NCI-H2029 treated with DMSO at 0.1 percent for 48 hours (cell line): ENCODE measurements at regions not wholly inside any gene's neighbourhood (a gene's known extent, or its start where the extent isn't known, plus 50 kb on each side); places are given as distances from the start of the nearest gene placed in this dataset.
"Not testable (repeated sequence)": the region's sequence is repeated elsewhere in the genome, so short reads cannot be mapped to it uniquely, and the experiment has no call there.

Experiments used
- DNase-seq: peaks from one replicate; lab custom pipeline; 2025; lab: John Stamatoyannopoulos, UW

DNA sequence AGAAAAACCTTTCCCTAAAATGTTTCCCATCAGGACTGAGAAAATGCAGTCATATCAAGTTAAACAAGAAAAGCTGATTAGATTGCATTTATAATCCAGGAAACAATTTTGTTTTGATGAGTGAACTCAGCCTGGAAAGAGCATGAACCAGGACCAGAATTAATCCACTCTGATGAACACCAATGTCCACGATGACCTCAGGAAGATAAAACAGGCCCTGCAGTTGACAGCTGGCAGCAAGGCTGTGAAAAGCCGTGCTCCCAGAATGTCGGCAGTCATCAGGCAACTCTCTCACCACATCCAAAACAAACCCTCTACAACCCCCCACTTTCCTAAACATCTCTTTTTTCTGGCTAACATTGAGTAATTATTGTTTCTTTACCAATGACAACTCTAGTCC, 74.0 kb upstream of the PROKR2 start:
- no peak for DNase-seq

DNA sequence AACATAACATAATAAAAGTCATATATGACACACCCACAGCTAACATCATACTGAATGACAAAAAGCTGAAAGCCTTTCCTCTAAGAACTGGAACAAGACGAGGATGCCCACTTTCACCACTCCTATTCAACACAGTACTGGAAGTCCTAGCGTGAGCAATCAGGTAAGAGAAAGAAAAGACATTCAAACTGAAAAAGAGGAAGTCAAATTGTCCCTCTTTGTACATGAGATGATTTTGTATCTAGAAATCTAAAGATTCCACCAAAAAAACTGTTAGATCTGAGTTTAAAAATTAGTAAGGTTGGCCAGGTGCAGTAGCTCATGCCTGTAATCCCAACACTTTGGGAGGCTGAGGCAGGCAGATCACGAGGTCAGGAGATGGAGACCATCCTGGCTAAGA, 70.1 kb upstream of the PROKR2 start:
- DNase-seq, result not testable (repeated sequence)

DNA sequence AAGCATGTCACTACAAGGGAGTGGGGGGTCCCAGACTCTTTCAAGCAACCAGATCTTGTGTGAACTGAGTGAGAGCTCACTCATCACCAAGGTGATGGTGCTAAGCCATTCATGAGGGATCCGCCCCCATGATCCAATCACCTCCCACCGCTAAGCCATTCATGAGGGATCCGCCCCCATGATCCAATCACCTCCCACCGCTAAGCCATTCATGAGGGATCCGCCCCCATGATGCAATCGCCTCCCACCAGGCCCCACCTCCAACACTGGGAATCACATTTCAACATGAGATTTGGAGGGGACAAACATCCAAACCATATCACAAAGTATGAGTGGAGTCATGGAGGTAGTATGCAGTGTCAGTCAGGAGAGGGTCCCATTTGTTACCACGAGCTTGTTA, 64.8 kb upstream of the PROKR2 start:
- DNase-seq, result not testable (repeated sequence)

DNA sequence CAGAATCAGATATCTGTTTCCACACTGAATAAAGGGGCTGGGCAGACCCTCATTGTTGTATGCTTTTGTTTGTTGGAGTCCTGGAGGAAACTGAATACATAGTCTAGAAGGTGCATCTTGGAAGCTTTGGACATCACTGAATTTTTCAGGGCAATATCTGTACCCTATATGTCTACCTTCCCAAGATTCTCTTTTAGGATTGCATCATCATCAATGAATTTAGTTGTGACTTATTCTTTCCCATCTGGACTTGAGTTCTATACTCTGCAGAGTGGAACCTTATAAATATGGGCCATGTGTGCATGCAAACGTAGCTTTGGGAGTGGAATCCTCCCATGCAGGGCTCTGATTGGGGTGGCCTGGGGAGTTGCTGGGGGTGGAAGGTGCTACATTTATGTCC, 60.7 kb upstream of the PROKR2 start:
- DNase-seq, result no peak

DNA sequence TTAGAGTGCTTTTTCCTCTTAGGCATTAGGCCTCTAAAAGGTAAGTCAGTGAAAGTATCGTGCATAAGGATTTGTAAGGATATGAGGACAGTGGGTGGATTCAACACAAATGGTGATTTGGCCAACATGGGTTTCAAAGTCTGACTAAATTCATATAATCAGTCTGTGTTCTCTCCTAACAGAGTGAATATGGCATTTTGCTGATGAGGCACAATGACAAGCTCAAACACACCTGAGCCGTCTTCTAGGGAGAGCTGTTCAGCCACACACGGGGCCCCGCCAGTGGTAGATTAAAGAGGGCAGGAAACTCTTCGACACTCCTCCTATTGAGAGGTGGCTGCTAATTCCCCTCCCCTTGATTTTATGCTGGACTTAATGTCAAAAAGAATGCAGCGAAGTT, 59.5 kb upstream of the PROKR2 start:
- DNase-seq, result no peak

DNA sequence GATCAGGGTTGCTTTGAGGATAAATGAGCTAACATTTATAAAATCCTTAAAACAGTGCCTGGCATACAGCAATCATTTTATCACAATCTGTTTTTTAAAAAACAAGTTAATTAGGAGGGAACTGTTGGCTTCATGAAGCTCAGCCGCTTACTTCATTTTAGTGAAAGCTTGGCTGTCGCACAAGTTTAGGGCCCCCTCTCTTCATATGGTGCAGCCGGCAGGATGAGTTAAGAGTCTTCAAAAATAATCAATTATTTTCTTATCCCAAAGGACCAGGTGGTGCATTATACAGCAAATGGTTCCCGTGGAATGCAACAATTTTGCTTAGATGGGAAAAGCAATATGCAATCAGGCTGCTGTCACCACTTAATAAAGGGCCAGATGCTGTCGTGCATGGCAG, 57.4 kb upstream of the PROKR2 start:
- DNase-seq, result no peak

DNA sequence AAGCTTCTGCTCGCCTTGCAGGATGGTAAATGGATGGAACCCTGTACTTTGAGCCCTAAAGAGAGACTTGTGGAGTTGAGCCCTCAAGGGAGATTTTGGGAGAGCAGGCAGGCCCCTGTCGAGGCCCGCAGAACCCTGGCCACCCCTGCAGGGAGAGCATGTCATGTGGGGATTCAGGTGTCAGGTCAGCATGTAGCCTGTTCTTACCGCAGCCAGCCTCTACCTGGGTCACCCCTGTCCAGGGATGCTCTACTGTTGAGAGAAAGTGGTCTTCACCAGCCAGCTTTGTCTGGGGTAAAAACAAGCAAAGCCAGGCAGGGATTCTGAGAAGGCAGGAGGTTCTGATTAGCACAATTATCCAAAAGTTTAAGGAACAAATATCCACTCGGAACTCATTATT, 55.6 kb upstream of the PROKR2 start:
- DNase-seq, result no peak

DNA sequence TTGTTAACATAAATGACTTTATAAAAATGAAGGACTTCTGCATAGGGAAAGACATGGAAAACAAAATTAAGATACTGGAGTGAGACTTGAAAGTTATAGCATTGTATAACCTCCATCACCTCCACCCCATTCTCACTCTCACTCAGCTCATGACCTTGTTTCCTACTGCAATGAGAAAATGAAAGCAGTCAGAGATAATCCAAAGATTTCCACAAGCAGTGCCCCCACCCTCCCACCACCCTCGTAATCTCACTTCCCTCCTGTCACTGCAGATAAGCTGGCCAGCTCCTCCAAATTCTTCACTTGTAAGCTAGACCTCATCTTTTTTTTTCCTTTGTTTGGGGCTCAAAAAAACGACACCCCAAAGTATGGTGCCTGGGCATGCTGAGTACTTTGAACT, 52.9 kb upstream of the PROKR2 start:
- DNase-seq, result no peak
